Testis (tissue), 2 donors: ENCODE measurements at regions not wholly inside any gene's neighbourhood (a gene's known extent, or its start where the extent isn't known, plus 50 kb on each side); places are given as distances from the start of the nearest gene placed in this dataset.
"Not testable (repeated sequence)": the region's sequence is repeated elsewhere in the genome, so short reads cannot be mapped to it uniquely, and the experiment has no call there.

Experiments used
- DNase-seq: peaks from one replicate; pipeline ENCODE4 v3.0.0-alpha.2; 2019
- H3K27ac ChIP-seq, 2 donors: fragments of 200-600 bp; sonication (generic); one replicate each; pipeline ENCODE4 v1.5.1; 2019
- H3K27me3 ChIP-seq: fragments of 200-600 bp; sonication (generic); one replicate; pipeline ENCODE4 v1.5.1; 2019
- H3K36me3 ChIP-seq: fragments of 200-600 bp; sonication (generic); one replicate; pipeline ENCODE4 v1.5.1; 2017; ENCODE audit warnings: low read depth; ENCODE audit errors: missing control alignments
- H3K4me1 ChIP-seq: fragments of 200-600 bp; sonication (generic); one replicate; pipeline ENCODE4 v1.5.1; 2019
- H3K4me3 ChIP-seq, 2 donors: fragments of 200-600 bp; sonication (generic); one replicate each; pipeline ENCODE4 v1.5.1; 2017 to 2019
- H3K9me3 ChIP-seq: fragments of 200-600 bp; sonication (generic); one replicate; pipeline ENCODE4 v1.5.1; 2017
- POLR2A ChIP-seq: fragments of 450-650 bp; IDR thresholded peaks from one replicate; pipeline ENCODE4 v1.6.1; 2017; ENCODE audit warnings: antibody characterized with exemption, mild to moderate bottlenecking, moderate library complexity
- WGBS, 2 donors: methylation state at CpG; one replicate each; pipeline ENCODE4 v1.1.5; 2018; 5-methylcytosine and 5-hydroxymethylcytosine counted together
- intact Hi-C: fragments of 100-400 bp; cut with DNase I; formaldehyde crosslinking; loops from one replicate; pipeline ENCODE4 v1.15.1; 2023; ENCODE audit warnings: low total_unique reads
- TF ChIP-seq, protein P1 (sequence below), 3 experiments: fragments of 450-650 bp in 2 of 3; fragments of 200-600 bp in 1 of 3; sonication (generic) in 1 of 3; IDR thresholded peaks; one replicate each; pipeline ENCODE4 v1.5.1; 2016 to 2019; ENCODE audit warnings: antibody characterized with exemption in 3 of 3, mild to moderate bottlenecking in 2 of 3, moderate library complexity in 1 of 3

DNA sequence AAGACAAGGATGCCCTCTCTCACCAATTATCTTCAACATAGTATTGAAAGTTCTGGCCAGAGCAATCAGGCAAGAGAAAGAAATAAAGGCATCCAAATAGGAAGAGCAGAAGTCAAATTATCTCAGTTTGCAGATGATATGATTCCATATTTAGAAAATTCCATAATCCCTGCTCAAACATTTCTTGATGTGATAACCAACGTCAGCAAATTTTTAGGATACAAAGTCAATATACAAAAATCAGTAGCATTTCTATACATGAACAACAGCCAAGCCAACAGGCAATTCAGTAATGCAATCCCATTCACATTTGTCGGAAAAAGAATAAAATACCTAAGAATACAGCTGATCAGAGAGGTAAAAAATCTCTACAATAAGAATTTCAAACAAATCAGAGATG lies 969.7 kb upstream of the USP15 start:
- Histone ChIP-seq H3K27me3 (no peaks in the 10 kb centered on the region), H3K9me3 (no peaks in the 10 kb centered on the region), H3K36me3 (no peaks in the 10 kb centered on the region), H3K27ac (no peak overlapping the region), H3K4me1 (no peaks in the 10 kb centered on the region), H3K4me3 (no peak overlapping the region)
- DNase-seq = no peak
- intact Hi-C loops = no loop called here
- 80 to 87% methylated on average over 2 of the region's 2 CpGs for WGBS, 2 donors
- TF ChIP-seq, protein P1, sequence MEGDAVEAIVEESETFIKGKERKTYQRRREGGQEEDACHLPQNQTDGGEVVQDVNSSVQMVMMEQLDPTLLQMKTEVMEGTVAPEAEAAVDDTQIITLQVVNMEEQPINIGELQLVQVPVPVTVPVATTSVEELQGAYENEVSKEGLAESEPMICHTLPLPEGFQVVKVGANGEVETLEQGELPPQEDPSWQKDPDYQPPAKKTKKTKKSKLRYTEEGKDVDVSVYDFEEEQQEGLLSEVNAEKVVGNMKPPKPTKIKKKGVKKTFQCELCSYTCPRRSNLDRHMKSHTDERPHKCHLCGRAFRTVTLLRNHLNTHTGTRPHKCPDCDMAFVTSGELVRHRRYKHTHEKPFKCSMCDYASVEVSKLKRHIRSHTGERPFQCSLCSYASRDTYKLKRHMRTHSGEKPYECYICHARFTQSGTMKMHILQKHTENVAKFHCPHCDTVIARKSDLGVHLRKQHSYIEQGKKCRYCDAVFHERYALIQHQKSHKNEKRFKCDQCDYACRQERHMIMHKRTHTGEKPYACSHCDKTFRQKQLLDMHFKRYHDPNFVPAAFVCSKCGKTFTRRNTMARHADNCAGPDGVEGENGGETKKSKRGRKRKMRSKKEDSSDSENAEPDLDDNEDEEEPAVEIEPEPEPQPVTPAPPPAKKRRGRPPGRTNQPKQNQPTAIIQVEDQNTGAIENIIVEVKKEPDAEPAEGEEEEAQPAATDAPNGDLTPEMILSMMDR (IDR thresholded peaks at IDR 0.05) = no peak
- no peak for TF ChIP-seq POLR2A

DNA sequence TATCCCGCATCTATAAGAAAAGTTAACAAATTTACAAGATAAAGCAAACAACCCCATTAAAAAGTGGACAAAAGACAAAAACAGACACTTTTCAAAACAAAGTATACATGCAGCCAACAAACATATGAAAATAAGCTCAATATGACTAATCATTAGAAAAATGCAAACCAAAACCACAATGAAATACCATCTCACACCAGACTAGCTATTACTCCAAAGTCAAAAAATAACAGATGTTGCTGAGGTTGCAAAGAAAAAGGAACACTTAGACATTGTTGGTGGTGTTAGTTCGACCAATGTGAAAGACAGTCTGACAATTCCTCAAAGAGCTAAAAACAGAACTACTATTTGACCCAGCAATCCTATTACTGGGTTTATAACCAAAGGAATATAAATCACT lies 968.6 kb upstream of the USP15 start:
- Histone ChIP-seq H3K36me3 (no peaks in the 10 kb centered on the region), H3K27me3 (no peaks in the 10 kb centered on the region), H3K27ac (no peak overlapping the region), H3K4me1 (no peaks in the 10 kb centered on the region), H3K9me3 (no peaks in the 10 kb centered on the region), H3K4me3 (no peak overlapping the region)
- WGBS, 2 donors = 80 to 87% methylated on average over 2 of the region's 2 CpGs
- no peak for DNase-seq
- no peak for TF ChIP-seq POLR2A
- TF ChIP-seq, protein P1 (IDR thresholded peaks at IDR 0.05) = no peak
- intact Hi-C loops = no loop called here

GRCh38 chr12:61294011-61294410 lies 966.2 kb upstream of the USP15 start:
- intact Hi-C loops, H3K4me3 ChIP-seq, DNase-seq, H3K36me3 ChIP-seq, H3K27me3 ChIP-seq, H3K9me3 ChIP-seq, H3K27ac ChIP-seq, H3K4me1 ChIP-seq: not testable (repeated sequence)
- 67 to 88% methylated on average over 6 to 13 of the region's 13 CpGs for WGBS, 2 donors

DNA sequence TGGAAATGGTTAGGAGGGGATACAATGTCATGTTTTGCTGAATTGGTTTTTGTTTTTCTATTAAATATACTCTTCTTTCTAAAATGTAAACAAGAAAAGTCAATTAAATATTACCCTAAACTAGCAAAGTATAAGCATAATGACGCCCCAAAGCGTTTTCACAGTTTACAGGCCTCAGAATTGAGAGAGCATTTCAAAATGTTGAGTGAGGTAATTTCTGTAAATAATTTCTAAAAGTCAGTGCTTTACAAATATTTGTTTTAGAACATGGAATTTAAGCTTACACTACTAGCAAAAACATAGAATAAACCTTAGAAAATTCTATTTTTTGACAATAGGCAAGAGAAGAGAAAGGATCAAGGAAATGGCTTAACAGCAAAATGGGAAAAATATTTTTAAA lies 958.4 kb upstream of the USP15 start:
- no peak for TF ChIP-seq POLR2A
- TF ChIP-seq, protein P1 (IDR thresholded peaks at IDR 0.05) = no peak
- intact Hi-C loops = no loop called here
- H3K4me3 ChIP-seq = no peak overlapping the region
- H3K4me1 ChIP-seq = no peaks in the 10 kb centered on the region
- H3K9me3 ChIP-seq = no peaks in the 10 kb centered on the region
- no peaks in the 10 kb centered on the region for H3K36me3 ChIP-seq
- 87 to 94% methylated on average over 2 of the region's 2 CpGs for WGBS, 2 donors
- no peak overlapping the region for H3K27ac ChIP-seq
- no peaks in the 10 kb centered on the region for H3K27me3 ChIP-seq
- DNase-seq = no peak

DNA sequence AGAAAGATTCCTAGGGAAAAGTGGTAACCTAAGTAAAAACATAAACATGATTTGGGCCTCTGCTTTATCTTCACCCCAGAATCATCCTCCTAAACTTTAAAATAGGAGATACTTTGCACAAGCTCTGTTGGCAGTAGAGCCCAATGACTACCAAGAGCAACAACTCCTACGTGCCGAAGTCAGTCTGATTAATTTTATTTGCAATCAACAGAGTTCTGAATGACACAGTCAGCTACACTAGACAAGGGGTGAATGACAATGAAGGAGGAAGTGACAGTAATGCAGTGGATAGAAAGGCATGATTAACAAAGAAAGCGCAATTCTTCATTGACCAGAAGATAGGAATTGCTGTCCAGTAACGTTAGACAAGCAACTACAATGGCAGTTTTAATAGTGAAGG lies 957.9 kb upstream of the USP15 start:
- H3K4me3 ChIP-seq = no peak overlapping the region
- intact Hi-C loops = no loop called here
- no peaks in the 10 kb centered on the region for H3K36me3 ChIP-seq
- no peaks in the 10 kb centered on the region for H3K4me1 ChIP-seq
- H3K27me3 ChIP-seq = no peaks in the 10 kb centered on the region
- no peak overlapping the region for H3K27ac ChIP-seq
- no peaks in the 10 kb centered on the region for H3K9me3 ChIP-seq
- WGBS, 2 donors = 84 to 90% methylated on average over 4 of the region's 4 CpGs
- DNase-seq = no peak
- TF ChIP-seq, protein P1 (IDR thresholded peaks at IDR 0.05) = no peak
- TF ChIP-seq POLR2A = no peak
